ENCODE measurements at regions not wholly inside any gene's neighbourhood (a gene's known extent, or its start where the extent isn't known, plus 50 kb on each side); places are given as distances from the start of the nearest gene placed in this dataset.

DNA sequence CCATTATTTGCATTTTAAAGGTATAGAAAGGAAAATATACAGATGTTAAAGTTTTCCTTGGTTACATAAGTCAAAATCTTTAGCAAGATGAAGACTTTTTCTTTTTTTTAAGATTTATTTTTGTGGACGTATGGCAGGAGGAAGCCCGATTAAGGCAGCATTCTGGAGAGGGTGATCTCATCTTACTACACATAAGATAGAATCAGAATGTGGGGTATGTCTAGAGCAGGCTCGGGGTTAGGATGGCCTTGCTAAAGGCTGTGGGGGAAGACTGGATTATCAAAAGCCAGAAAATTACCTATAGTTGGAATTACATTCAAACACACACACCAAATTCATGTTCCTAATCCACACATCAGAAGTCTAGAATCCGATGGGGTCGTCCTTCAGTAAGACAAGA lies 79.6 kb upstream of the OTOGL start:
- TF ChIP-seq, protein P1, sequence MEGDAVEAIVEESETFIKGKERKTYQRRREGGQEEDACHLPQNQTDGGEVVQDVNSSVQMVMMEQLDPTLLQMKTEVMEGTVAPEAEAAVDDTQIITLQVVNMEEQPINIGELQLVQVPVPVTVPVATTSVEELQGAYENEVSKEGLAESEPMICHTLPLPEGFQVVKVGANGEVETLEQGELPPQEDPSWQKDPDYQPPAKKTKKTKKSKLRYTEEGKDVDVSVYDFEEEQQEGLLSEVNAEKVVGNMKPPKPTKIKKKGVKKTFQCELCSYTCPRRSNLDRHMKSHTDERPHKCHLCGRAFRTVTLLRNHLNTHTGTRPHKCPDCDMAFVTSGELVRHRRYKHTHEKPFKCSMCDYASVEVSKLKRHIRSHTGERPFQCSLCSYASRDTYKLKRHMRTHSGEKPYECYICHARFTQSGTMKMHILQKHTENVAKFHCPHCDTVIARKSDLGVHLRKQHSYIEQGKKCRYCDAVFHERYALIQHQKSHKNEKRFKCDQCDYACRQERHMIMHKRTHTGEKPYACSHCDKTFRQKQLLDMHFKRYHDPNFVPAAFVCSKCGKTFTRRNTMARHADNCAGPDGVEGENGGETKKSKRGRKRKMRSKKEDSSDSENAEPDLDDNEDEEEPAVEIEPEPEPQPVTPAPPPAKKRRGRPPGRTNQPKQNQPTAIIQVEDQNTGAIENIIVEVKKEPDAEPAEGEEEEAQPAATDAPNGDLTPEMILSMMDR (IDR thresholded peaks at IDR 0.05), result no peak
- no peak for TF ChIP-seq EP300 (IDR thresholded peaks at IDR 0.05; ENCODE audit: borderline replicate concordance in 1 of 2, low read depth in 1 of 2, low read length in 1 of 2)
- TF ChIP-seq, protein P2, sequence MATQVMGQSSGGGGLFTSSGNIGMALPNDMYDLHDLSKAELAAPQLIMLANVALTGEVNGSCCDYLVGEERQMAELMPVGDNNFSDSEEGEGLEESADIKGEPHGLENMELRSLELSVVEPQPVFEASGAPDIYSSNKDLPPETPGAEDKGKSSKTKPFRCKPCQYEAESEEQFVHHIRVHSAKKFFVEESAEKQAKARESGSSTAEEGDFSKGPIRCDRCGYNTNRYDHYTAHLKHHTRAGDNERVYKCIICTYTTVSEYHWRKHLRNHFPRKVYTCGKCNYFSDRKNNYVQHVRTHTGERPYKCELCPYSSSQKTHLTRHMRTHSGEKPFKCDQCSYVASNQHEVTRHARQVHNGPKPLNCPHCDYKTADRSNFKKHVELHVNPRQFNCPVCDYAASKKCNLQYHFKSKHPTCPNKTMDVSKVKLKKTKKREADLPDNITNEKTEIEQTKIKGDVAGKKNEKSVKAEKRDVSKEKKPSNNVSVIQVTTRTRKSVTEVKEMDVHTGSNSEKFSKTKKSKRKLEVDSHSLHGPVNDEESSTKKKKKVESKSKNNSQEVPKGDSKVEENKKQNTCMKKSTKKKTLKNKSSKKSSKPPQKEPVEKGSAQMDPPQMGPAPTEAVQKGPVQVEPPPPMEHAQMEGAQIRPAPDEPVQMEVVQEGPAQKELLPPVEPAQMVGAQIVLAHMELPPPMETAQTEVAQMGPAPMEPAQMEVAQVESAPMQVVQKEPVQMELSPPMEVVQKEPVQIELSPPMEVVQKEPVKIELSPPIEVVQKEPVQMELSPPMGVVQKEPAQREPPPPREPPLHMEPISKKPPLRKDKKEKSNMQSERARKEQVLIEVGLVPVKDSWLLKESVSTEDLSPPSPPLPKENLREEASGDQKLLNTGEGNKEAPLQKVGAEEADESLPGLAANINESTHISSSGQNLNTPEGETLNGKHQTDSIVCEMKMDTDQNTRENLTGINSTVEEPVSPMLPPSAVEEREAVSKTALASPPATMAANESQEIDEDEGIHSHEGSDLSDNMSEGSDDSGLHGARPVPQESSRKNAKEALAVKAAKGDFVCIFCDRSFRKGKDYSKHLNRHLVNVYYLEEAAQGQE (IDR thresholded peaks at IDR 0.05; ENCODE audit: low read depth, low read length), result no peak
- no peak for TF ChIP-seq RFX5 (IDR thresholded peaks at IDR 0.05; ENCODE audit: low read length)
- no peak for TF ChIP-seq RXRA (IDR thresholded peaks at IDR 0.05; ENCODE audit: borderline replicate concordance, low read depth)
- TF ChIP-seq EZH2phosphoT487 (IDR thresholded peaks at IDR 0.05; ENCODE audit: borderline replicate concordance, low read depth), result no peak
- TF ChIP-seq, protein P3, sequence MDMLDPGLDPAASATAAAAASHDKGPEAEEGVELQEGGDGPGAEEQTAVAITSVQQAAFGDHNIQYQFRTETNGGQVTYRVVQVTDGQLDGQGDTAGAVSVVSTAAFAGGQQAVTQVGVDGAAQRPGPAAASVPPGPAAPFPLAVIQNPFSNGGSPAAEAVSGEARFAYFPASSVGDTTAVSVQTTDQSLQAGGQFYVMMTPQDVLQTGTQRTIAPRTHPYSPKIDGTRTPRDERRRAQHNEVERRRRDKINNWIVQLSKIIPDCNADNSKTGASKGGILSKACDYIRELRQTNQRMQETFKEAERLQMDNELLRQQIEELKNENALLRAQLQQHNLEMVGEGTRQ (IDR thresholded peaks at IDR 0.05; ENCODE audit: borderline replicate concordance, low read depth, low read length), result no peak
- TF ChIP-seq YY1 (IDR thresholded peaks at IDR 0.05; ENCODE audit: low read depth), result no peak
